Keratinocyte (primary cell): ENCODE measurements at regions not wholly inside any gene's neighbourhood (a gene's known extent, or its start where the extent isn't known, plus 50 kb on each side); places are given as distances from the start of the nearest gene placed in this dataset.
A peak's percentile ranks its signal among the peaks of the same experiment; 100 is the strongest.

Source experiments
- DNase-seq: peaks from one replicate; pipeline ENCODE4 v3.0.0-alpha.2; 2011; ENCODE audit warnings: low read depth, missing footprints, low spot score
- FAIRE-seq: peaks from 2 replicates; lab custom pipeline; 2011; peaks lifted over from hg19 to GRCh38; lab: Jason Lieb, UNC
- H2AFZ ChIP-seq: 2 replicates; pipeline ENCODE4 v1.6.0; 2012; ENCODE audit warnings: low read length, control low read depth, inconsistent platforms; ENCODE audit not compliant: control insufficient read depth
- H3K27ac ChIP-seq: 2 replicates; pipeline ENCODE4 v1.5.1; 2011; ENCODE audit warnings: low read length; ENCODE audit not compliant: control insufficient read depth, insufficient read depth
- H3K27me3 ChIP-seq: 3 replicates; pipeline ENCODE4 v1.6.0; 2011; ENCODE audit warnings: low read length; ENCODE audit not compliant: control insufficient read depth, insufficient read depth; ENCODE audit errors: extremely low read depth
- H3K36me3 ChIP-seq, 2 experiments: 2 replicates in 1 of 2; 3 replicates in 1 of 2; pipeline ENCODE4 v1.5.1; 2011; ENCODE audit warnings: low read length in 2 of 2, mild to moderate bottlenecking in 1 of 2; ENCODE audit not compliant: control insufficient read depth in 2 of 2, insufficient read depth in 2 of 2; ENCODE audit errors: extremely low read depth in 1 of 2
- H3K4me1 ChIP-seq: 3 replicates; pipeline ENCODE4 v1.5.1; 2011; ENCODE audit warnings: low read length; ENCODE audit not compliant: control insufficient read depth, insufficient read depth; ENCODE audit errors: extremely low read depth
- H3K4me2 ChIP-seq: 3 replicates; pipeline ENCODE4 v1.6.0; 2011; ENCODE audit warnings: low read depth, low read length; ENCODE audit not compliant: control insufficient read depth, insufficient read depth; ENCODE audit errors: extremely low read depth
- H3K4me3 ChIP-seq, 3 experiments: fragments of 200-600 bp in 1 of 3; sonication (generic) in 1 of 3; 2 replicates in 2 of 3; 3 replicates in 1 of 3; pipeline ENCODE4 v1.5.1; 2011 to 2016; ENCODE audit warnings: low read length in 3 of 3, mild to moderate bottlenecking in 3 of 3, control low read depth in 2 of 3, inconsistent platforms in 1 of 3, low read depth in 1 of 3, mixed read lengths in 1 of 3, mixed run types in 1 of 3, moderate library complexity in 1 of 3; ENCODE audit not compliant: control insufficient read depth in 2 of 3, insufficient read depth in 2 of 3; ENCODE audit errors: extremely low read depth in 1 of 3
- H3K79me2 ChIP-seq: 2 replicates; pipeline ENCODE4 v1.6.0; 2012; ENCODE audit warnings: low read length; ENCODE audit not compliant: control insufficient read depth, insufficient read depth
- H3K9ac ChIP-seq: 3 replicates; pipeline ENCODE4 v1.6.0; 2011; ENCODE audit warnings: low read length; ENCODE audit not compliant: control insufficient read depth, insufficient read depth; ENCODE audit errors: extremely low read depth
- H3K9me1 ChIP-seq: 3 replicates; pipeline ENCODE4 v1.6.0; 2011; ENCODE audit warnings: low read length; ENCODE audit not compliant: control insufficient read depth, insufficient read depth; ENCODE audit errors: extremely low read depth
- H3K9me3 ChIP-seq: 2 replicates; pipeline ENCODE4 v1.5.1; 2012; ENCODE audit warnings: low read depth, low read length; ENCODE audit not compliant: control insufficient read depth
- H4K20me1 ChIP-seq: 3 replicates; pipeline ENCODE4 v1.6.0; 2011; ENCODE audit warnings: low read length; ENCODE audit not compliant: control insufficient read depth, insufficient read depth; ENCODE audit errors: extremely low read depth
- EZH2 ChIP-seq: IDR thresholded peaks from one replicate; pipeline ENCODE4 v1.6.1; 2012; ENCODE audit warnings: inconsistent platforms, mild to moderate bottlenecking, low read length, moderate library complexity
- dilution Hi-C: fragments of 300-500 bp; cut with MboI; formaldehyde crosslinking; loops from one replicate; pipeline ENCODE4 v1.7.0; 2020; ENCODE audit warnings: low sequenced_read_pairs; ENCODE audit not compliant: extremely low pct_ligation_motif_present
- TF ChIP-seq, protein P1 (sequence below), 3 experiments: IDR thresholded peaks in 1 of 3; conservative IDR thresholded peaks in 1 of 3; optimal IDR thresholded peaks in 1 of 3; 2 replicates in 2 of 3; 3 replicates in 1 of 3; pipeline versions ENCODE3 to v1.5.1; 2011; ENCODE audit warnings: low read length in 3 of 3, mild to moderate bottlenecking in 3 of 3, moderate library complexity in 2 of 3, control low read depth in 1 of 3, inconsistent platforms in 1 of 3; ENCODE audit not compliant: insufficient read depth in 2 of 3; ENCODE audit errors: extremely low read depth in 1 of 3

DNA sequence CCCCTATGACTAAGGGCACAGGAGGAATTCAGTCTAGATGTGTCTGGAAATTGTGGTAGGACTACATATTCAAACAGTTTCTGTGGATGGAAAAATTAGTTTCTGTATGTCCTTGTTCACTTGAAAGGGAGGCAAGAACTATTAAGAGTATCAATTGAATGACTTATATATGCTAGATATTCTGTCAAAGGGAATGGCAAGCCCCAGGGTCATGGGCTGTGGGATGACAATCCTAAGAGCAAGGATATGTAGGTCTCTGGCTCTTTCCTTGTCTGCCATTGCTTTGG lies 383.5 kb upstream of the B3GALT2 start:
- no peak overlapping the region for H2AFZ ChIP-seq
- H3K27me3 ChIP-seq, result no peaks in the 10 kb centered on the region
- H3K4me2 ChIP-seq, result no peak overlapping the region
- DNase-seq (no peak), FAIRE-seq (no peak)
- H3K4me1 ChIP-seq, result no peaks in the 10 kb centered on the region
- H3K9me3 ChIP-seq, result no peaks in the 10 kb centered on the region
- dilution Hi-C loops, result no loop called here
- no peak overlapping the region for H3K9ac ChIP-seq
- no peak overlapping the region for H3K27ac ChIP-seq
- no peaks in the 10 kb centered on the region for H4K20me1 ChIP-seq
- H3K4me3 ChIP-seq, result no peak overlapping the region
- TF ChIP-seq, protein P1, sequence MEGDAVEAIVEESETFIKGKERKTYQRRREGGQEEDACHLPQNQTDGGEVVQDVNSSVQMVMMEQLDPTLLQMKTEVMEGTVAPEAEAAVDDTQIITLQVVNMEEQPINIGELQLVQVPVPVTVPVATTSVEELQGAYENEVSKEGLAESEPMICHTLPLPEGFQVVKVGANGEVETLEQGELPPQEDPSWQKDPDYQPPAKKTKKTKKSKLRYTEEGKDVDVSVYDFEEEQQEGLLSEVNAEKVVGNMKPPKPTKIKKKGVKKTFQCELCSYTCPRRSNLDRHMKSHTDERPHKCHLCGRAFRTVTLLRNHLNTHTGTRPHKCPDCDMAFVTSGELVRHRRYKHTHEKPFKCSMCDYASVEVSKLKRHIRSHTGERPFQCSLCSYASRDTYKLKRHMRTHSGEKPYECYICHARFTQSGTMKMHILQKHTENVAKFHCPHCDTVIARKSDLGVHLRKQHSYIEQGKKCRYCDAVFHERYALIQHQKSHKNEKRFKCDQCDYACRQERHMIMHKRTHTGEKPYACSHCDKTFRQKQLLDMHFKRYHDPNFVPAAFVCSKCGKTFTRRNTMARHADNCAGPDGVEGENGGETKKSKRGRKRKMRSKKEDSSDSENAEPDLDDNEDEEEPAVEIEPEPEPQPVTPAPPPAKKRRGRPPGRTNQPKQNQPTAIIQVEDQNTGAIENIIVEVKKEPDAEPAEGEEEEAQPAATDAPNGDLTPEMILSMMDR (optimal IDR thresholded peaks at IDR 0.05 in 1 of 3, IDR thresholded peaks at IDR 0.05 in 1 of 3, conservative IDR thresholded peaks at IDR 0.05 in 1 of 3; ENCODE audit: extremely low read depth in 1 of 3, insufficient read depth in 2 of 3, low read length in 3 of 3), result no peak
- TF ChIP-seq EZH2, result no peak
- H3K36me3 ChIP-seq, result no peaks in the 10 kb centered on the region
- H3K79me2 ChIP-seq, result no peaks in the 10 kb centered on the region
- no peaks in the 10 kb centered on the region for H3K9me1 ChIP-seq

DNA sequence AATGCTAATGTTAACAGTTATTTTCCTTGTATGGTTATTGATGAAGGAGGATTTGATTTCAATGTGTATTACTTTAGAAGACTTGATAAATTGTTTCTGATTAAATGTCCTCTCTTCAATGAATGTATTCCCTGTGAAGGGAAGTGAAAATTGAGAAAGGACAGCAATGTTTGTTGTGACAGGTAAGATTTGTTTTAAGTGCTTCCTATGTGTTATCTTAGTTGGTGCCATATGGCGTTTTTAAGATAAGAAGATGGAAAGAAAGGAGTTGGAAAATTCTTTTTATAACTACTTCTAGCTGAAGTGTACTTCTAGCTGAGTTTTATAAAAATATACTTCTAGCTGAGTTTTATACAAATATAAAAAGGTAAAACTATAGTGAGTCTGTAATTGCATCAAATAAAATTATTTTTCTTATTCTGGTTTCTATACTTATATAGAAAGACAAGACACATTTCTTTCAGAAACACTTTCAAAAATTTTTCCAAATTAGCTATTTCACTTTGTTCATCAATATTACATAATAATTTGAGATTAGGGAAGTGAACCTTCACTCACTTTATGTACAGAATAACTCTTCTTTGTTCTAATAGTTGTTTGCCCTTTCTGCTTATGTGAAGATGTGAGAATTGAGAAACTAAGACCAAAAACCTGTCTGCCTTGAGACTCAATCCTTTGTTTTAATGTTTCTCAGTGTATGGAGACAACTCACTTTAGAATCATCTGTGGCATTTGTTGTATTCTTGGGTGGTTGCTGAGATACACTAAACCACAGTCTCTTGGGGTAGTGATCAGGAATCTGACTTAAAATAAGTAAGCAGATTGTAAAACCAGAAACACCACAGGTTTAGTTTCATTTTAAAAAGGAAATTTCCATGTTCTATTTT lies 382.9 kb upstream of the B3GALT2 start:
- no peak overlapping the region for H3K4me3 ChIP-seq
- no peaks in the 10 kb centered on the region for H3K27me3 ChIP-seq
- no peaks in the 10 kb centered on the region for H3K9me1 ChIP-seq
- H3K27ac ChIP-seq, result no peak overlapping the region
- H3K9me3 ChIP-seq, result no peaks in the 10 kb centered on the region
- H2AFZ ChIP-seq, result no peak overlapping the region
- DNase-seq (peak; percentile 4), FAIRE-seq (no peak)
- H3K9ac ChIP-seq, result no peak overlapping the region
- no peaks in the 10 kb centered on the region for H3K79me2 ChIP-seq
- TF ChIP-seq, protein P1 (optimal IDR thresholded peaks at IDR 0.05 in 1 of 3, IDR thresholded peaks at IDR 0.05 in 1 of 3, conservative IDR thresholded peaks at IDR 0.05 in 1 of 3; ENCODE audit: extremely low read depth in 1 of 3, insufficient read depth in 2 of 3, low read length in 3 of 3), result no peak
- no peak for TF ChIP-seq EZH2
- H3K4me2 ChIP-seq, result no peak overlapping the region
- H4K20me1 ChIP-seq, result no peaks in the 10 kb centered on the region
- dilution Hi-C loops, result no loop called here
- no peaks in the 10 kb centered on the region for H3K4me1 ChIP-seq
- no peaks in the 10 kb centered on the region for H3K36me3 ChIP-seq
